PC-9 (cell line): ENCODE measurements at regions not wholly inside any gene's neighbourhood (a gene's known extent, or its start where the extent isn't known, plus 50 kb on each side); places are given as distances from the start of the nearest gene placed in this dataset.

Source experiments
- CTCF ChIP-seq: fragments of 200-600 bp; sonication (generic); conservative IDR thresholded peaks from 2 replicates; pipeline ENCODE4 v1.6.1; 2017; ENCODE audit warnings: mixed run types, antibody characterized with exemption, mild to moderate bottlenecking, moderate library complexity
- EZH2 ChIP-seq: fragments of 200-600 bp; sonication (generic); IDR thresholded peaks from 2 replicates; pipeline ENCODE4 v1.8.0; 2017; ENCODE audit warnings: antibody characterized with exemption, low read depth

GRCh38 chr3:107264888-107265287, 112.4 kb upstream of the CCDC54 start:
- TF ChIP-seq CTCF, result no peak
- no peak for TF ChIP-seq EZH2
